SKM-1 (cell line): ENCODE measurements at regions not wholly inside any gene's neighbourhood (a gene's known extent, or its start where the extent isn't known, plus 50 kb on each side); places are given as distances from the start of the nearest gene placed in this dataset.
"Not testable (repeated sequence)": the region's sequence is repeated elsewhere in the genome, so short reads cannot be mapped to it uniquely, and the experiment has no call there.

Experiments used
- DNase-seq: peaks from one replicate; lab custom pipeline; 2025; ENCODE audit not compliant: unreplicated experiment; lab: John Stamatoyannopoulos, UW

- no peak for DNase-seq
Observed at GRCh38 chr12:131355361-131356245, 355.3 kb upstream of the SFSWAP start.

GRCh38 chr12:131356485-131357184 lies 354.3 kb upstream of the SFSWAP start:
- no peak for DNase-seq

- no peak for DNase-seq
Observed at GRCh38 chr12:131357185-131357747, 353.6 kb upstream of the SFSWAP start.

- DNase-seq, result no peak
Observed at GRCh38 chr12:131357920-131358319, 353.0 kb upstream of the SFSWAP start.

- no peak for DNase-seq
Observed at GRCh38 chr12:131362291-131363211, 348.3 kb upstream of the SFSWAP start.

GRCh38 chr12:131363393-131363792 lies 347.5 kb upstream of the SFSWAP start:
- DNase-seq, result no peak

- no peak for DNase-seq
Observed at GRCh38 chr12:131363841-131364495, 346.9 kb upstream of the SFSWAP start.

- DNase-seq, result no peak
Observed at GRCh38 chr12:131364903-131365820, 345.7 kb upstream of the SFSWAP start.

GRCh38 chr12:131365821-131366260 lies 345.0 kb upstream of the SFSWAP start:
- DNase-seq, result no peak

GRCh38 chr12:131366261-131366871 lies 344.5 kb upstream of the SFSWAP start:
- no peak for DNase-seq

GRCh38 chr12:131367067-131367982 lies 343.6 kb upstream of the SFSWAP start:
- DNase-seq, result not testable (repeated sequence)

- no peak for DNase-seq
Observed at GRCh38 chr12:131367983-131368667, 342.8 kb upstream of the SFSWAP start.

- DNase-seq, result no peak
Observed at GRCh38 chr12:131368668-131369071, 342.2 kb upstream of the SFSWAP start.

GRCh38 chr12:131369094-131369845 lies 341.6 kb upstream of the SFSWAP start:
- DNase-seq, result no peak

GRCh38 chr12:131370321-131370720 lies 340.6 kb upstream of the SFSWAP start:
- DNase-seq, result no peak

- DNase-seq, result no peak
Observed at GRCh38 chr12:131370791-131371347, 340.0 kb upstream of the SFSWAP start.
